Activated CD4-positive, CD25-positive, alpha-beta regulatory T cell treated with anti-CD3 and anti-CD28 coated beads, Interleukin-2, amount 50 U/mL, for 16 hours (primary cell): ENCODE measurements at regions not wholly inside any gene's neighbourhood (a gene's known extent, or its start where the extent isn't known, plus 50 kb on each side); places are given as distances from the start of the nearest gene placed in this dataset.

Source experiments
- DNase-seq: peaks from one replicate; pipeline ENCODE4 v3.0.0-alpha.2; 2020; ENCODE audit warnings: low read depth, low spot score

DNA sequence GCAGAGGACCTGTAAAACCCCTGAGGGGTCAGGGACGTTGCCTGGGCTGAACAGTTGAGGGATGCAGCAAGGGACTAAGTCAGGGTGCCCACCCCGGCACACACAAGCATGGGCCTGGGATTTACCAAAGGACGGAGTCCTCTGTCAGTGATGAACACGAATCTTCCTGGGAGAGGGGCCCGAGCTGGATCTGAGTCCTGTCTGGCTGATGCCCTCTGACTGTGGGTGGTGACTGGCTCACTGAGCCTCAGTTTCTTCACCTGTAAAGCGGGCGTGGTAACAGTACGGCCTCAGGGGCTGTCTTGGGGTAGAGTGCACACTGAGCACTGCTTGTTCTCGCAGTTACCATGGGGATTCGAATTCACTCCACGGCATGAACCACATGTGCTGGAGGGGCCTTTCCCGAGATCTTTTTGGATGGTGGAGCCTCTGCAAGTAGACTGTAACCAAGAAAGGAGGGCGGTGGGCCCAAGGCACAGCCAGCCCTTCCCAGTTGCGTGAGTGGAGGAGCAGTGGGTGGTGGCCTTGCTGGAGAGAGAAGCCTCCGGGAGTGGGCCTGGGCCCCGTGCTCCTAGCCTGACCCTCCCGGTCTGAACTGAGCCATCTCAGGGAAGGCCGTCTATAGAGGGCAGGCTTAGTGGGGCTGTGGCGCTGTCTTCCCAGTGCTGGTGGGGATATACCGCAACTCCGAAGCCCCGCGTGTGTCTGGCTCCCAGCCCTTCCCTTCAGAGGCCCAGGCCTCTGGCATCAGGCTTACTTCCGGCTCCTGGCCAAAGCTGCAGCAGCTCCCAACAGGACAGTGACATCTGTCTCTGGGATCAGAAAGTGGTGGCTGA, 130.8 kb upstream of the HS6ST1 start:
- DNase-seq: no peak

DNA sequence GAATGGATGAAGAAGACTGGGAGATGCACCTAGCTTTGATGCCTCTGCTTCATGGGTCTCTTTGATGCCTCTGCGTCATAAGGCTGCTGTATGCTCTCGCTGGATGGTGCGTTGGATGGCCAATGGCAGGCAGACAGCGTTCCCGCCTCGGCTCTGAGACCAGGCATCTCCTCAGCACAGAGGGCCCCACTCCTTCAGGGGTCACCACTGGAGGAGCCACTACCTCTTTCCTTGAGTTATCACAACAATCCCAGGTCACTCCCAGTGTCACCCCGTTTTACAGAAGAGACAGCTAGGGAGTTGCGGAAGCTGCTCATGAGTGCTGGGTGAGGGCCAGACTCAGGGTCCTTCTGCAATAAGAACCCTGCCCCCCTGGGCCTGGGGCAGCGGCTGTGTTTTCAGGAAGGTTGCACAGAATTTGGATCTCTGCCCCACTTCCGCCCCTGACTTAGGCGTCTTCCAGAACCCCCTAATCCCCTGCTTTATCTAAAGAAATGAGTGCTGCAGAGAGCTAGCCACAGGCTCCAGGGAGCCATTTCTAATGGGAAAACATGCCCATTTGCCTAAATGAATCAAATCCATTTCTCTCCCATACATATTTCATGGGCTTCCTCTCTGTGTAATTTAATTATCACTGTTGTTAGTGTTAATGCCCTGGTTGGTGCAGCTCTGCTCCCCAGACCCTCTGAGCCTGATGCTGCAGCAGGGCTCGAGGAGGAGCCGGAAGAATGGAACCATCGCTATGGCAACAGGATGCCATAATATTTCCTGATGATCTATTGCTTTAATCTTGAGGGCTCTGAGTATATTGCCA, 131.8 kb upstream of the HS6ST1 start:
- DNase-seq: no peak

DNA sequence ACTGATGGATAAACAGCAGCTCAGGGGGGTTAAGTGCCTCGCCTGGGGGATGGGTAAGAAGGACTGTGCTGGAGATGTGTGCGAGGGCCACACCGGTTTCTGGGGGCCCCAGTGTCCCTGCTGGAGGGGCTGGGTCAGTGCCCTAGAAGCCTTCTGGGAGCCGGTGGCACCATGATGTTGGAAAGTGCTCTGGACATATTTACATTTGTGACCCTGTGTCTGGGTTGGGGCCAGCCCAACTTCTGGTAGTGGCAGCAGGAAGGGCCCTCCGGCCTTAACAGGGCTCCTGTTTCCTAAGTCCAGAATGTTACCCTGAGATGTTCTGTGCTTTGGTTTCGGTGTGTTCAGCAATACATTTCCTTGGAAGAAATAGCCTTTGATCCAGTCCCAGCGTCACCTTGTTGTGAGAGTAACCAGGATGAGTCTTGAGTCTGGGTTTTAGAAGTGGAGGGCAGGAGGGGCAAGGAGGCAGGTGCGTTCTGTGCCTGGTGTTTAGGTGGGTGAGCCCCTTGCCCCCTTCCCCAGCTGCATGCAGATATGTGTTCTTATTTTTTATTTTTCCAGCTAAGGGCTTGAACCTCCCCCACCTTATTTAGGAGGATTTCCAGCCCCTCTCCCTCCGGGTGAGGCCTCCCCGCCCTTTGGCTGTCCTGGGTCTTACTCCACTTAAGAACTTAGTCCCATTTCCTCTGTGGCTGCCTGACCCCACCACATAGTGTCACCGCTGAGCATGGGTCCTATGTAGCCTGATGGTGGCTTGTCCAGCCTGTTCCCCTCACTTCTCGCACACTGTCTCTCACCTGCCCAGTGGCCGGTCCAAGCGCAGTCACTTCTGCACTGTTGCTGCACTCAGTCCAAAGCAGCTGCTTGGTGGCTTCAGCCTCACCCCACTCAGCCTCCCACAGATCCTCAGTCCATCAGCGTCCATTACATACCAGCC, 132.7 kb upstream of the HS6ST1 start:
- no peak for DNase-seq

DNA sequence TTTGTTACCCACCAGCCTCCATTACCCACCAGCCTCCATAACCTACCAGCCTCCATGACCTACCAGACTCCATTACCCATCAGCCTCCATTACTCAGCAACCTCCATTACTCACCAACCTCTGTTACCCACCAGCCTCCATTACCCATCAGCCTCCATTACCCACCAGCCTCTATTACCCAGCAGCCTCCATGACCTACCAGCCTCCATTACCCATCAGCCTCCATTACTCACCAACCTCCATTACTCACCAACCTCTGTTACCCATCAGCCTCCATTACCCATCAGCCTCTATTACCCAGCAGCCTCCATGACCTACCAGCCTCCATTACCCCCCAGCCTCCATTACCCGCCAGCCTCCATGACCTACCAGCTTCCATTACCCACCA, 133.3 kb upstream of the HS6ST1 start:
- DNase-seq: no peak

DNA sequence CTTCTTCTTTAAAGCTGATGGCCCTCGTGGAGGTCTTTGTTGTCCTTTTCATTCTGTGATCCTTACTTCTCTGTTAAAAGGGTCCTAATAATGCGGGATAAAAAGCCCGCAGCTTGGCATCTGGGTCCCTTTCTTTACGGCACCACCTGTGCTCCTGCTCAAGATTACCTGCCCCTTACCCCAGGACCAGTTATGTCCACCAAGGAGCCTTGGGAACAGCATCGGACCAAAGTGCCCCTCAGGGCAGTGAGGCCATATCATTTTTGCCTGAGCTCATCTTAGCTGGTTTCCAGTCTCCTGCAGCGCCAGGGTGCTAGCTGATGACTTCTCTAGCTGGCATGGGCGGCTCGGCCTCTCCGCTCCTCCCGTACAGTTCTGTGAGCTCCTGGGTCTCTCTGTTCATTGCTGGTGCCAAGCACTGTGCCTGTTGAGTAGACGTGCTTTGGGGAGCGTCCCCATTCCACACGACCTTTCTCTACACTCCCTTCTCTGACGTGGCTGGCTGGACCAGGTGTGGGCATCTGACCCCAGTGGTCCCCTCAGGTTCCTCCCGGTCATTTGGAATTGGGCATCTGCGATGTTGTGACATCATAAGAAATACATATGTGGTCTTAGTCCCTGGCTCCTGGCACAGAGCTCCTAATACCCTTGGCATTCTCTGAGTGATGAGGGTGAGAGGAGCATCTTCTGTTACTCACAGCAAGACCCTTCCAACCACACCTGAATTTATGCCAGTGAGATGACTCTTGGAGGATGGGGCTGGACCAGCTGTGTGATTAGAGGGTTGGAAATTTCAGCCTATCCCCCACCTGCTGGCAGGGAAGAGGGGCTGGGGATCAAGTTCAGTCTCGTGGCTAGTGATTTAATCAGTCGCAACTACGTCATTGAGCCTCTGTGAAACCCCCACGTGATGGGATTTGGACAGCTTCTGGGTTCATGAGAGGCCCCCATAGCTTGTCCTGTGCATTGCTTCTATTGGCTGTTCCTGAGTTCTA, 134.2 kb upstream of the HS6ST1 start:
- no peak for DNase-seq

DNA sequence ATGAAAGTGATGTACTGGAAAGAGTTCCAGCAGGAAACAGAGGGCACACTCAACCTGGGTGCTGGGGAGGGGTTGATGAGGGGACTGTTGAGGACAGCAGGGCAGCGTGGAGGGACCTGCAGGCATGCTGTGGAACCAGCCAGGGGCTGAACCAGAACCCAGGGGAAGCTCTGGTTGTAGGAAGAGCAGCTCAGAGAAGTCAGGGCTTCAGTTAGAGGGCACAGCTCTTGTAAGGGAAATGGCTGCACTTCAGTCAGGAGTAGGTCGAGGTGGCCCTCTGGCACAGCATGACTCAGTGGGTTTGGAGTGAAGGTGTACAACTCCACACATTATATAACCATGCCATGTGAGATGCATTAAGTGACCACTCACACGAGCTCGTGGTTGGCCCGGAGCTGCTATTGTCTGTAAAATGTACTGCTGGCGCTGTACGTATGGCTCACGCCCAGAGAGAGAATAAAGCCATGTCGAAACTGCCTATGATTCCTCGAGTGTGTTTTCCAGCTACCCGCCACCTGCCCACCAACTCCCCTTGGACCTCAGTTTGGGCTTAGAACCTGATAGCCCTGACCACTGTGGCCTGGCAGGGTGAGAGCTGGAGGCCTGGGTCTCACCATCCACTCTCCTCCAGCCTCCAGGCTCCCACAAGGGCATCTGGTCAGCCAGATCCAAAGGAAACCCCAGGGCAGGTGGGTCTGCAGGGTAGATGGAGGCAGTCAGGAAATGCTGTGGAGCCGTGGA, 136.5 kb upstream of the HS6ST1 start:
- no peak for DNase-seq

DNA sequence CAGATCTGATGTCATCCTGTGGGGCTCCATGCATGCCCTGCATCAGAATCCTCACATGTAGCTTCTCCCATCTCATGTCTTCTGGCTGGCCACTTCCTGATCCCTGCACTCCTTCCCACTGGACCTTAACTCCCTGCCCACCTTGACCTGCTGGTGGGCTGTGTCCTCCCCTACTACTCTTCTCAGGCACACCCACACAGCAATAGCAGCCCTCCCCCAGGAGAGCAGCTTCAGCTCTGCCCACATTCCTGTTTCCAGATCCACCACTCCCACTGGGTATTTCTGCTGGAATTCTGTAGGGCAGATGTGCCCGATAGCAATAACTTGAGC, 137.0 kb upstream of the HS6ST1 start:
- no peak for DNase-seq

DNA sequence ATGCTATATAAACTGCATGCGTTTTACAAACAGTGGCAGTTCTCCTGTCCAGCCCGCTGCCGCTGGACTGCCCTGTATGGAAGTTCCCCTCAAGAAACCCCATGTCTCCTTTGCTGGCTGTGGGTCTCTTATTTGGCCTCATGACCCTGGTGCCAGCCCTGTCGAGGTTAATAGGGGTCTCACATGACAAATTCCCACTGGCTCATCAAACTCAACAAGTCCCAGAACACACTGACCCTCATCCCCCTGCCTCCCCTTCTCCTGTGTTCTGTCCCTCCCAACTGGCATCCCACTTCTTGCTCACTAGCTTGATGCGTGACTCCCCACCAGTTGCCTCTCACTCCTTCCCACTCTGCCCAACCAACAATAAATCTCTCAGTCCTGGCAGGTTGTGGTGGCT, 137.6 kb upstream of the HS6ST1 start:
- no peak for DNase-seq

DNA sequence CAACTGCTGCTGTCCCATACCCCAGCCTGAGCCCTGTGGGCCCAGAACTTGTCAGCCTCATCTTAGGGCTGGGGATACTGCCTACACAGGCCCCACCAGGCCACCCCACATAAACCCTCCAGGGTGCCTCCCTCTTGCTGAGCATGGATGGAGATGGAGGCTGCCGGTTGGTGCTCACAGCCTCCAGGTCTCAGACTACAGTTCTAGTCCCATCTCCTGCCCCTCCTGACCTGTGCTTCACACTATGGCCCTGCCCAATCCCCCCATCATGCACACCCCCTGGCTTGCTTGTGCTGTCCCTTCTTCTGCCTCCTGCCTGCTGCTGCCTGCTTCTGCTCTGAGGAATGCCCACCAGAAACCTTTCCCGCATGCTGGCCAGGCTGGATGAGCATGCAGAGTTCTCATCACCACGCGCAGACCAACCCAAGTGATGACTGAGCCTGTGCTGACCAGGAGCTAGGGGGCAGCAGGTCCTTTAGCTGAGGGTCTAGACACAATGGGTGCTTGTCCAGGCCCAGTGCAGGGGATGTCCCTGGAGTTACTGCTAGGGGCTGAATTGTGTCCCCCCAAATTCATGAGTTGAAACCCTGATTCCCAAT, 138.4 kb upstream of the HS6ST1 start:
- no peak for DNase-seq

DNA sequence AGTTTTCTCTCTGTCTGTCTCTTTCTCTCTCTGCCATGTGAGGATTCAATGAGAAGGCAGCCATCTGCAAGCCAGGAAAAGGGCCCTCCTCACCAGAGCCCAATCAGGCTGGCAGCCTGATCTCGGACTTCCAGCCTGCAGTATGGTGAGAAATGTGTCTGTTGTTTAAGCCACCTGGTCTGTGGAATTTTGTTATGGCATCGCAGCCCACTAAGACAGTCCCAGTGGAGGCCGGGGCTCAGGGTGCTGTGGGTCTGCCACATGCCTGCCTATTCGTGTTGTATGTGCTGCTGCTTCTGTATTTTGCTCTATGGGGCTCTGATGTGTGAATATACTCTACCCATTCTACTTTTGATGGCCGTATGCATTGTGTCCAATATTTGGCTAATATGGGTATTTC, 139.0 kb upstream of the HS6ST1 start:
- DNase-seq: no peak

DNA sequence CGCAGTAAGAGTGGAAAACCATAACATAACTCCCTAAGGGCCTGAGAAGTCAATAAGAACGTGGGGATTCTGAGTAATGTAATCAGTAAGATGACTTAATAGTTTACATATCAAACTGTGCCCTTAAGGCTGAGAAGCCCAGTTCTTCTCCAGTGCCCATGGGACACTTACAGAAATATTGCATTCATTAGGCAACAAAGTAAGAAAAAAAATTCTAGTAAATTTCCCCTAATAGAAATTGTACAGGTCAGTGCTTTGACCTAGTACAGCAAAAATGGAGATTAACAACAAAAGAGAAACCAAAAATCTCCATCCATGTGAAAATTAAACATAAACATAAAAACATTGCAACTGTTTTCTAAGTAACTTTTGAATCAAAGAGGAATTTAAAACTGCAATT, 139.8 kb upstream of the HS6ST1 start:
- no peak for DNase-seq

DNA sequence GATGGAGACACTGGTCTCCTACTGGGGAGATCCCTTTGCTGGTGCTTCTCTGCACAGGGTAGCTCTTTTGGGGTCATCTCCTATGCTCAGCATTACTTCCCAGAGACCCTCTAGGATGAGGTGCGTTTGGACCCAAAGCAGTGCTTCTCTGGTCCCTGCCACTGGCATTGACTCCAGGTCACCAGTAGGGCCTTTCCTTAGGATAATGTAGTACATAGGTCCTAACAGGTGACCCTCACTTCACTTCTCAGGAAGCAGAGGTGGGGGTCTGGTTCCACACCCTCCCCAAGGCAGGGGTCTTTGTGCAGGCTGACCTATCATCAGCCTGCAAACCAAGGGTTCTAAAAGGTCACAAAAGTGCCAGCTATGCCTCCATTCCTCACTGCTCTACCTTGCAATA, 145.8 kb upstream of the HS6ST1 start:
- no peak for DNase-seq

DNA sequence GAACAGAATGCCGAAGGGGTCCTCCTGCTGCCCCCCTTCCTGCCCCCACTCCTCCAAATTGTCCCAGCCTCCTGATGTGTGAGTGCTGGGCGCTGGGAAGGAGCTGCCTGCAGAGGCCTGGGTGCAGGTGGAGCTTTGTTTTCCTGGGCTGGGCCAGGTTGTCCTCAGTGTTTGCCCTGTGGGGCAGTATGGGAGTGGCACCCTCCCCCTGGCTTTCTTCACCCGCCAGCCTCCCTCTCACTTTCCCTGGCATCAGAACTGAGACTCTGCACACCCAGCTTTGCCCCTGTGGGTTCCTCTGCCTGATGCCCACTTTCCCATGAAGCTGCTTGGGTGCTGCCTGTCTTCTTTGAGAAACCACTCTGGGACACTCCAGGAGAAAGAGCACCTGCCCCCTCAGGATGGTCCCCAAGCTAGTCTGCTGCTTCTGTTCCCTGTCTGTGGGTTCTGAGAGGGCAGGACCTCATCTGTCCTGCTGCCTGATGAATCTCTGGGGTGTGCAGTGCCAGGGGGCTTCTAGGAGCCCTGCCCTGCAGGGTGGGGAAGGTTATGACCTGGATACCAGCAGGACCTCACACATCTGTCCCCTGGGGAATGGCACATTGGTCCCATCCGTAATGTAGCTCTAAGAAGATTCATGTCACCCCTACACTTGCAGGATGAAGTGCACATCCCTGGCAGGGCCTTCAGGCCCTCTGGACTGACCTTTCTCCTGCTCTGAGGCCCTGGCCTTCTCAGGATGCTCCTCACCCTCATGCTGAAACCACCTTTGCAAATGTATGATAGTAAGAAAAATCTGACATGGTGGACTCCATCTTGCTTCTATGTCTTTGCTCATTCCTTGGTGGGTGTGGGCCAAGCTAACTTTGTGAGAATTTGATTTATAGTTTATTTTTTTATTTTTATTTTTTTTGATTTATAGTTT, 146.8 kb upstream of the HS6ST1 start:
- DNase-seq: no peak

DNA sequence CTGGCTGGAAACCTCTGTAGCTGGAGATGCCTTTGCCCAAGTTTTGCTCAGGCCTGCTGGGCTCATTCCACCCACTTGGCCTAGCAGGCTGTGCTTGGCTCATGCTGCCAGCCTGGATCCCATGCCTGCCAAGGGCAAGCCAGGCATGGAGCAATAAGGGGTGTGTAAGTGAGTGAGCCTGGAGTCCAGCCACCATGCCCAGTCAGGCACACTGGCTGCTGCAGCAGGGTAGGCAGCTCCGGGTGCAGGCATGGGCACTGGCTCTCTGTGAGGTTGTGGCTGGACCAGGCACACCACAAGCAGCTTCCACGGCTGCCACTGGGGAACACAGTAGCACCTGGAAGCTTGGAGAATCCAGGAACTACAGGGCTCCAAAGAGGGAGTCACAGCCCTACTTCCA, 147.7 kb upstream of the HS6ST1 start:
- DNase-seq: no peak

DNA sequence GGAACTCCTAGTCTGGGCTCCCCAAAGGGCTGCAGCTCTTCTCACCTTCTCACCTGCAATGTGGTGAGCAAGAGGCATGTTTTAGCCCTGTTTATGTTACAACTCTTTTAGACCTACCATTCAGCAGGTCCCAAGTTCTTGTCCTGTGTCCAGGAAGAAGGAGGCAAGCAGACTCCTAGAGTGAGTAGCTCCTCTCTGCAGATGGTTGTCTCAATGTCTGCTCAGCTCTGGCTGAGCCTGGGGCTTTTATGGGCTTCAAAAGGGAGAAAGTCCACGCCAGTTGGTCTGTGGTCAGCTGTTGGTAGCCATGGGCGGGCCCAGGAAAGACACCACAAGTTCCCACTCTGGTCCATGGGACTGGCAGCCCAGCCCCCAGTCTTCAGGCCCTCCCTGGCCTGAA, 148.1 kb upstream of the HS6ST1 start:
- DNase-seq: no peak

DNA sequence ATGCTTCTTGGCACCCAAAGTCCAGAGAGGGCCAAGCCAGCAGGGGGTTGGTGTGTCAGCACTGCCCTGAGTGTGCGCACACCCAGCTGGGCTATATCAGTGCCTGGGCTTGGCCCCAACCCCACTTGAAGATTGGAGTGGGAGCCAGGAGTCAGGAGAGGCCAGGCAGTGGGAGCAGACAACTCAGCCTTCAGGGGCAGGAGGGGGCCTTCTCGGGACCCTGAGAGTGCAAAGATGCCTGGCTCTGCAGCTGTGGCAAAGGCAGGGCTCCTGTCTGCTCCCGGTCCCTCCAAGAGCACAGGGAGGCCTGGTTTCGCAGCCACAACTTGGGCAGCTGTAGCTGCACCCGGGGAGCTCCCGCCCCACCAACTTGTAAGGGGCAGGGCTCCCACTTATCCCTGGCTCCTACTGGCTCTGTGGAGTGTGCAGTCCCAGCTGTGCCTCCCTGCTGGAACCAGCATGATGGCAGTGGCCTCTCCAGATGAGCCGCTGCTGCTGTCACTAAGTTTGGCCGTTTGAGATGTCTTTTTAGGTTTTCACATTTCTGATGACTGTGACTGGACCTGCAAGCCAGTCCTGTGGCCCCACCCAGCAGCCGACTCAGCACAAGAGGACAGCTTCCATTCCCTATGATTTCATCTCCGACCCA, 148.8 kb upstream of the HS6ST1 start:
- DNase-seq: no peak

DNA sequence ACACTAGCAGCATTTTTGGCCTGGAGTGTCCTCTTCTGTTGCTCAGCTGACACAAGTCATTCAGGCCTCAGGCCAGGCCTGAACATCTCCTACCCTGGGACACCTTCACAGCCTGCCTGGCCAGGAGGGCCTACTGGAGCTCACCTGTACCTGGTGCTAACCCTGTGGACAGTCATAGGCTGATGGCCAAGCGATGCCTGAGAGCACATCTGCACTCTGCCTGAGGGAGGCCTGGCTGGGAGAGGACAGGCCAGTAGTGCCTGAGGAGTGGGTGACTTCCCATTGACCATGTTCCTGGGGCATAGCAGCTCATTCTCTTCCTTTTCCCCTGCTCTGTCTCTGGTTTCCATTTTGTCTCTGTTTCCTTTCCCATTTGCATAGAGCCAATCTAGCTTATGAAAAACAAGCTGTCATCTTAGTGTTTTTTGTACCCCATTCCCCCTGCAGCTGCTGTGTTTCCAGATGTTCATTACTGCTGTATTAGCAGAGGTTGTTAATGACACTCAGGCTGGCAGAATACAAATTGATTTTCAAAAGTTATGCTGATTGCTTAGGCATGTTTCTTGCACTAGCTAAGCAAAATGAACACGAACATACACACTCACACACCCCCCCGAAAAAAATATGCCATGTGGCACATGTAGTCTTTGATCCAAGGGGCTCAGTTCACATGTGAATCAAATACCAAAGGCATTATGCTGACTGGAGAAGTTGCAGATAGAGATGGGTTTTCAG, 149.7 kb upstream of the HS6ST1 start:
- no peak for DNase-seq
